Ishikawa (cell line): ENCODE measurements at regions not wholly inside any gene's neighbourhood (a gene's known extent, or its start where the extent isn't known, plus 50 kb on each side); places are given as distances from the start of the nearest gene placed in this dataset.

Experiments
- CEBPB ChIP-seq: IDR thresholded peaks from 2 replicates; pipeline ENCODE4 v1.6.1; 2012
- CREB1 ChIP-seq: IDR thresholded peaks from 2 replicates; pipeline ENCODE4 v1.6.1; 2012; ENCODE audit warnings: low read depth
- EGR1 ChIP-seq: IDR thresholded peaks from 2 replicates; pipeline ENCODE4 v1.6.1; 2012
- EP300 ChIP-seq: IDR thresholded peaks from 2 replicates; pipeline ENCODE4 v1.6.1; 2012; ENCODE audit warnings: borderline replicate concordance
- FOXM1 ChIP-seq: IDR thresholded peaks from 2 replicates; pipeline ENCODE4 v1.6.1; 2012; ENCODE audit warnings: low read depth, borderline replicate concordance
- MAX ChIP-seq: IDR thresholded peaks from 2 replicates; pipeline ENCODE4 v1.6.1; 2012
- NFIC ChIP-seq: IDR thresholded peaks from 2 replicates; pipeline ENCODE4 v1.6.1; 2012
- RAD21 ChIP-seq: IDR thresholded peaks from 2 replicates; pipeline ENCODE4 v1.6.1; 2012; ENCODE audit warnings: low read depth
- TAF1 ChIP-seq: IDR thresholded peaks from 2 replicates; pipeline ENCODE4 v1.6.1; 2012; ENCODE audit warnings: low read depth, mild to moderate bottlenecking
- TCF12 ChIP-seq: IDR thresholded peaks from 2 replicates; pipeline ENCODE4 v1.6.1; 2012; ENCODE audit warnings: low read depth
- TEAD4 ChIP-seq: IDR thresholded peaks from 2 replicates; pipeline ENCODE4 v1.6.1; 2012
- YY1 ChIP-seq: IDR thresholded peaks from 2 replicates; pipeline ENCODE4 v1.6.1; 2012; ENCODE audit warnings: low read depth
- ZBTB7A ChIP-seq: IDR thresholded peaks from 2 replicates; pipeline ENCODE4 v1.6.1; 2012; ENCODE audit warnings: low read depth
- TF ChIP-seq, protein P1 (sequence below): IDR thresholded peaks from 2 replicates; pipeline ENCODE4 v1.6.1; 2012; ENCODE audit warnings: low read depth, mild to moderate bottlenecking
- TF ChIP-seq, protein P2 (sequence below): IDR thresholded peaks from 2 replicates; pipeline ENCODE4 v1.6.1; 2012

- TF ChIP-seq EGR1 = no peak
- no peak for TF ChIP-seq YY1
- TF ChIP-seq MAX = no peak
- TF ChIP-seq TCF12 = no peak
- TF ChIP-seq EP300 = no peak
- TF ChIP-seq, protein P1, sequence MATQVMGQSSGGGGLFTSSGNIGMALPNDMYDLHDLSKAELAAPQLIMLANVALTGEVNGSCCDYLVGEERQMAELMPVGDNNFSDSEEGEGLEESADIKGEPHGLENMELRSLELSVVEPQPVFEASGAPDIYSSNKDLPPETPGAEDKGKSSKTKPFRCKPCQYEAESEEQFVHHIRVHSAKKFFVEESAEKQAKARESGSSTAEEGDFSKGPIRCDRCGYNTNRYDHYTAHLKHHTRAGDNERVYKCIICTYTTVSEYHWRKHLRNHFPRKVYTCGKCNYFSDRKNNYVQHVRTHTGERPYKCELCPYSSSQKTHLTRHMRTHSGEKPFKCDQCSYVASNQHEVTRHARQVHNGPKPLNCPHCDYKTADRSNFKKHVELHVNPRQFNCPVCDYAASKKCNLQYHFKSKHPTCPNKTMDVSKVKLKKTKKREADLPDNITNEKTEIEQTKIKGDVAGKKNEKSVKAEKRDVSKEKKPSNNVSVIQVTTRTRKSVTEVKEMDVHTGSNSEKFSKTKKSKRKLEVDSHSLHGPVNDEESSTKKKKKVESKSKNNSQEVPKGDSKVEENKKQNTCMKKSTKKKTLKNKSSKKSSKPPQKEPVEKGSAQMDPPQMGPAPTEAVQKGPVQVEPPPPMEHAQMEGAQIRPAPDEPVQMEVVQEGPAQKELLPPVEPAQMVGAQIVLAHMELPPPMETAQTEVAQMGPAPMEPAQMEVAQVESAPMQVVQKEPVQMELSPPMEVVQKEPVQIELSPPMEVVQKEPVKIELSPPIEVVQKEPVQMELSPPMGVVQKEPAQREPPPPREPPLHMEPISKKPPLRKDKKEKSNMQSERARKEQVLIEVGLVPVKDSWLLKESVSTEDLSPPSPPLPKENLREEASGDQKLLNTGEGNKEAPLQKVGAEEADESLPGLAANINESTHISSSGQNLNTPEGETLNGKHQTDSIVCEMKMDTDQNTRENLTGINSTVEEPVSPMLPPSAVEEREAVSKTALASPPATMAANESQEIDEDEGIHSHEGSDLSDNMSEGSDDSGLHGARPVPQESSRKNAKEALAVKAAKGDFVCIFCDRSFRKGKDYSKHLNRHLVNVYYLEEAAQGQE = no peak
- no peak for TF ChIP-seq TEAD4
- no peak for TF ChIP-seq NFIC
- no peak for TF ChIP-seq CREB1
- TF ChIP-seq FOXM1 = no peak
- no peak for TF ChIP-seq ZBTB7A
- TF ChIP-seq RAD21 = no peak
- TF ChIP-seq, protein P2, sequence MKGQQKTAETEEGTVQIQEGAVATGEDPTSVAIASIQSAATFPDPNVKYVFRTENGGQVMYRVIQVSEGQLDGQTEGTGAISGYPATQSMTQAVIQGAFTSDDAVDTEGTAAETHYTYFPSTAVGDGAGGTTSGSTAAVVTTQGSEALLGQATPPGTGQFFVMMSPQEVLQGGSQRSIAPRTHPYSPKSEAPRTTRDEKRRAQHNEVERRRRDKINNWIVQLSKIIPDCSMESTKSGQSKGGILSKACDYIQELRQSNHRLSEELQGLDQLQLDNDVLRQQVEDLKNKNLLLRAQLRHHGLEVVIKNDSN = no peak
- TF ChIP-seq CEBPB = no peak
- TF ChIP-seq TAF1 = no peak
These were observed 68.1 kb upstream of the GRXCR1 start for GRCh38 chr4:42824278-42824977.

GRCh38 chr4:42821230-42821629, 71.3 kb upstream of the GRXCR1 start:
- no peak for TF ChIP-seq EGR1
- TF ChIP-seq, protein P2 = no peak
- TF ChIP-seq CREB1 = no peak
- no peak for TF ChIP-seq TEAD4

GRCh38 chr4:42819863-42820514, 72.5 kb upstream of the GRXCR1 start:
- no peak for TF ChIP-seq TAF1
- TF ChIP-seq EGR1 = no peak
- TF ChIP-seq ZBTB7A = no peak
- no peak for TF ChIP-seq EP300
- TF ChIP-seq RAD21 = no peak
- no peak for TF ChIP-seq TCF12
- no peak for TF ChIP-seq TEAD4
- TF ChIP-seq, protein P1 = no peak
- TF ChIP-seq CEBPB = no peak
- no peak for TF ChIP-seq MAX
- TF ChIP-seq YY1 = no peak
- TF ChIP-seq, protein P2 = no peak
- TF ChIP-seq NFIC = no peak

- no peak for TF ChIP-seq NFIC
- no peak for TF ChIP-seq TEAD4
- TF ChIP-seq, protein P2 = no peak
- TF ChIP-seq CREB1 = no peak
- no peak for TF ChIP-seq ZBTB7A
- no peak for TF ChIP-seq YY1
- no peak for TF ChIP-seq EP300
- TF ChIP-seq TCF12 = no peak
- no peak for TF ChIP-seq TAF1
- TF ChIP-seq, protein P1 = no peak
- TF ChIP-seq RAD21 = no peak
- no peak for TF ChIP-seq EGR1
- TF ChIP-seq CEBPB = no peak
- TF ChIP-seq MAX = no peak
- no peak for TF ChIP-seq FOXM1
These were observed 74.6 kb upstream of the GRXCR1 start for GRCh38 chr4:42817913-42818312.
